ENCODE measurements at regions not wholly inside any gene's neighbourhood (a gene's known extent, or its start where the extent isn't known, plus 50 kb on each side); places are given as distances from the start of the nearest gene placed in this dataset.
A peak's percentile ranks its signal among the peaks of the same experiment; 100 is the strongest.

DNA sequence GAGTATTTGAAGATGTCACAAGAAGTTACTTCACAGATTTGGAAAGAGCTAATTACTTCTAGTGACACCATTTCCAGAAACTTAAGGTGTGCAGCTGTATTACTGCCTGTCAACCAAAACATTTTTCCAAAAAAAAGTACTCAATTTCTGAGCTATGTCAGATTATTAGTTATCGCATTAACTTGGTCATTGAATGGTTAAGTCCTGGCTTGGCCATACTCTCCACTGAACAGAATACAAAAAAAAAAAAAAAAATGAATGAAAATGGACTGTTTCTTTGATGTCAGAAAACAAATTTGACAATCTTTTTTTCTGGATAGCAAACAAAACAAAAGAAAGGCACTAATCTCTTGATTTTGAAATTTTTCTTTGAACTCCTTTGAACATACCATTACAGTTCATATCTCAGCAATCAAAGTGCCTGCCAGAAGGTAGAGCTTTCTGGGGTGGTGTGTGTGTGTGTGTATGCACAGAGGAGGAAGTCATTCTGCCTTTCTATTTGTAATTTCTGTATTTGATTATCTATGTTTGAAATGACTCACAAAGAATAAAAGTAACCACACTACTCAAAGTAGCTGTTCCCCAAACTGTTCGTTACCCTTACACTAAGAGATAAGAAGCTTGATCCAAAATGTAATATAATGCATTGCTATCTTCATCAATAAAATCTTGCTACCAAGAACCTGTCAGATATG is 210.8 kb upstream of the FUT9 start (continued):
- TF ChIP-seq, protein P1, sequence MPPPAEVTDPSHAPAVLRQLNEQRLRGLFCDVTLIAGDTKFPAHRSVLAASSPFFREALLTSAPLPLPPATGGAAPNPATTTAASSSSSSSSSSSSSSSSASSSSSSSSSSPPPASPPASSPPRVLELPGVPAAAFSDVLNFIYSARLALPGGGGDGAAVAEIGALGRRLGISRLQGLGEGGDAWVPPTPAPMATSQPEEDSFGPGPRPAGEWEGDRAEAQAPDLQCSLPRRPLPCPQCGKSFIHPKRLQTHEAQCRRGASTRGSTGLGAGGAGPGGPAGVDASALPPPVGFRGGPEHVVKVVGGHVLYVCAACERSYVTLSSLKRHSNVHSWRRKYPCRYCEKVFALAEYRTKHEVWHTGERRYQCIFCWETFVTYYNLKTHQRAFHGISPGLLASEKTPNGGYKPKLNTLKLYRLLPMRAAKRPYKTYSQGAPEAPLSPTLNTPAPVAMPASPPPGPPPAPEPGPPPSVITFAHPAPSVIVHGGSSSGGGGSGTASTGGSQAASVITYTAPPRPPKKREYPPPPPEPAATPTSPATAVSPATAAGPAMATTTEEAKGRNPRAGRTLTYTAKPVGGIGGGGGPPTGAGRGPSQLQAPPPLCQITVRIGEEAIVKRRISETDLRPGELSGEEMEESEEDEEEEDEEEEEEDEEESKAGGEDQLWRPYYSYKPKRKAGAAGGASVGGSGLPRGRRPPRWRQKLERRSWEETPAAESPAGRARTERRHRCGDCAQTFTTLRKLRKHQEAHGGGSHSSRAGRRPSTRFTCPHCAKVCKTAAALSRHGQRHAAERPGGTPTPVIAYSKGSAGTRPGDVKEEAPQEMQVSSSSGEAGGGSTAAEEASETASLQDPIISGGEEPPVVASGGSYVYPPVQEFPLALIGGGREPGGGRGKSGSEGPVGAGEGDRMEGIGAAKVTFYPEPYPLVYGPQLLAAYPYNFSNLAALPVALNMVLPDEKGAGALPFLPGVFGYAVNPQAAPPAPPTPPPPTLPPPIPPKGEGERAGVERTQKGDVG (CRISPR knock-in tag; IDR thresholded peaks at IDR 0.05; ENCODE audit: borderline replicate concordance) = no peak
- TF ChIP-seq NCOA2 (CRISPR knock-in tag; IDR thresholded peaks at IDR 0.05) (peak; percentile 97), ERF (CRISPR knock-in tag; IDR thresholded peaks at IDR 0.05) (no peak; the same call in 1 of the 2 replicates), SP140L (CRISPR knock-in tag; IDR thresholded peaks at IDR 0.05; ENCODE audit: borderline replicate concordance) (no peak), ZMYM2 (CRISPR knock-in tag; IDR thresholded peaks at IDR 0.05) (no peak), STAT6 (CRISPR knock-in tag; IDR thresholded peaks at IDR 0.05; ENCODE audit: borderline replicate concordance) (0 out of 2 replicates have a peak, but pooled peaks have one; percentile 50), SCMH1 (CRISPR knock-in tag; IDR thresholded peaks at IDR 0.05; ENCODE audit: borderline replicate concordance) (no peak), ONECUT2 (CRISPR knock-in tag; IDR thresholded peaks at IDR 0.05) (no peak), NONO (IDR thresholded peaks at IDR 0.05) (no peak), NONO (CRISPR knock-in tag; conservative IDR thresholded peaks at IDR 0.05) (peak; percentile 27; the same call in 1 of the 2 replicates), CREB1 (IDR thresholded peaks at IDR 0.05) (no peak), CREB1 (CRISPR knock-in tag; IDR thresholded peaks at IDR 0.05) (peak; percentile 65), RCOR2 (CRISPR knock-in tag; IDR thresholded peaks at IDR 0.05) (0 out of 2 replicates have a peak, but pooled peaks have one; percentile 56), CEBPB (IDR thresholded peaks at IDR 0.05; ENCODE audit: borderline replicate concordance, low read depth, low read length) (0 out of 2 replicates have a peak, but pooled peaks have one; percentile 7), PATZ1 (CRISPR knock-in tag; IDR thresholded peaks at IDR 0.05) (peak; percentile 35; the same call in 1 of the 2 replicates), ZNF878 (CRISPR knock-in tag; IDR thresholded peaks at IDR 0.05) (no peak)
- TF ChIP-seq, protein P2, sequence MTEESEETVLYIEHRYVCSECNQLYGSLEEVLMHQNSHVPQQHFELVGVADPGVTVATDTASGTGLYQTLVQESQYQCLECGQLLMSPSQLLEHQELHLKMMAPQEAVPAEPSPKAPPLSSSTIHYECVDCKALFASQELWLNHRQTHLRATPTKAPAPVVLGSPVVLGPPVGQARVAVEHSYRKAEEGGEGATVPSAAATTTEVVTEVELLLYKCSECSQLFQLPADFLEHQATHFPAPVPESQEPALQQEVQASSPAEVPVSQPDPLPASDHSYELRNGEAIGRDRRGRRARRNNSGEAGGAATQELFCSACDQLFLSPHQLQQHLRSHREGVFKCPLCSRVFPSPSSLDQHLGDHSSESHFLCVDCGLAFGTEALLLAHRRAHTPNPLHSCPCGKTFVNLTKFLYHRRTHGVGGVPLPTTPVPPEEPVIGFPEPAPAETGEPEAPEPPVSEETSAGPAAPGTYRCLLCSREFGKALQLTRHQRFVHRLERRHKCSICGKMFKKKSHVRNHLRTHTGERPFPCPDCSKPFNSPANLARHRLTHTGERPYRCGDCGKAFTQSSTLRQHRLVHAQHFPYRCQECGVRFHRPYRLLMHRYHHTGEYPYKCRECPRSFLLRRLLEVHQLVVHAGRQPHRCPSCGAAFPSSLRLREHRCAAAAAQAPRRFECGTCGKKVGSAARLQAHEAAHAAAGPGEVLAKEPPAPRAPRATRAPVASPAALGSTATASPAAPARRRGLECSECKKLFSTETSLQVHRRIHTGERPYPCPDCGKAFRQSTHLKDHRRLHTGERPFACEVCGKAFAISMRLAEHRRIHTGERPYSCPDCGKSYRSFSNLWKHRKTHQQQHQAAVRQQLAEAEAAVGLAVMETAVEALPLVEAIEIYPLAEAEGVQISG (CRISPR knock-in tag; IDR thresholded peaks at IDR 0.05) = no peak

Data from HepG2 (cell line).